Dedifferentiated amniotic fluid mesenchymal stem cell (primary cell): ENCODE measurements at regions not wholly inside any gene's neighbourhood (a gene's known extent, or its start where the extent isn't known, plus 50 kb on each side); places are given as distances from the start of the nearest gene placed in this dataset.
"Not testable (repeated sequence)": the region's sequence is repeated elsewhere in the genome, so short reads cannot be mapped to it uniquely, and the experiment has no call there.

Source experiments
- DNase-seq: peaks from one replicate; pipeline ENCODE4 v3.0.0-alpha.2; 2016; ENCODE audit errors: extremely low spot score

- no peak for DNase-seq
These were observed 241.0 kb upstream of the MSX2 start for GRCh38 chr5:174483411-174483810.

GRCh38 chr5:174489215-174489614, 235.2 kb upstream of the MSX2 start:
- no peak for DNase-seq

- DNase-seq = no peak
These were observed 234.3 kb upstream of the MSX2 start for GRCh38 chr5:174489920-174490597.

- DNase-seq = no peak
These were observed 233.7 kb upstream of the MSX2 start for GRCh38 chr5:174490728-174491127.

GRCh38 chr5:174491265-174491664, 233.1 kb upstream of the MSX2 start:
- DNase-seq = no peak

GRCh38 chr5:174491761-174492350, 232.5 kb upstream of the MSX2 start:
- DNase-seq = no peak

- DNase-seq = no peak
These were observed 230.9 kb upstream of the MSX2 start for GRCh38 chr5:174493530-174493929.

- DNase-seq = not testable (repeated sequence)
These were observed 226.4 kb upstream of the MSX2 start for GRCh38 chr5:174497939-174498338.

- not testable (repeated sequence) for DNase-seq
These were observed 225.8 kb upstream of the MSX2 start for GRCh38 chr5:174498575-174498974.

GRCh38 chr5:174500636-174501035, 223.7 kb upstream of the MSX2 start:
- DNase-seq = no peak

GRCh38 chr5:174501461-174502069, 222.8 kb upstream of the MSX2 start:
- no peak for DNase-seq

- DNase-seq = no peak
These were observed 221.3 kb upstream of the MSX2 start for GRCh38 chr5:174503086-174503460.

- peak; percentile 46 for DNase-seq
These were observed 220.7 kb upstream of the MSX2 start for GRCh38 chr5:174503461-174504265.

- DNase-seq = no peak
These were observed 220.1 kb upstream of the MSX2 start for GRCh38 chr5:174504266-174504726.

GRCh38 chr5:174505621-174506020, 218.8 kb upstream of the MSX2 start:
- no peak for DNase-seq

- DNase-seq = not testable (repeated sequence)
These were observed 213.5 kb upstream of the MSX2 start for GRCh38 chr5:174510782-174511453.

- DNase-seq = no peak
These were observed 212.6 kb upstream of the MSX2 start for GRCh38 chr5:174511714-174512253.

GRCh38 chr5:174514325-174514724, 210.1 kb upstream of the MSX2 start:
- no peak for DNase-seq

GRCh38 chr5:174514983-174515394, 209.4 kb upstream of the MSX2 start:
- DNase-seq = no peak

GRCh38 chr5:174516741-174517140, 207.6 kb upstream of the MSX2 start:
- no peak for DNase-seq

GRCh38 chr5:174518512-174518911, 205.9 kb upstream of the MSX2 start:
- no peak for DNase-seq
